Retinal pigment epithelial cell (primary cell): ENCODE measurements at regions not wholly inside any gene's neighbourhood (a gene's known extent, or its start where the extent isn't known, plus 50 kb on each side); places are given as distances from the start of the nearest gene placed in this dataset.
"Not testable (repeated sequence)": the region's sequence is repeated elsewhere in the genome, so short reads cannot be mapped to it uniquely, and the experiment has no call there.

Experiments
- DNase-seq: peaks from one replicate; pipeline ENCODE4 v3.0.0-alpha.2; 2010; ENCODE audit warnings: low read depth
- H3K4me3 ChIP-seq: 2 replicates; pipeline ENCODE4 v1.5.1; 2011; ENCODE audit warnings: mild to moderate bottlenecking, low read length, control low read depth, moderate library complexity
- CTCF ChIP-seq: conservative IDR thresholded peaks from 2 replicates; pipeline ENCODE4 v1.5.1; 2011; ENCODE audit warnings: low read depth, low read length, control low read depth, inconsistent platforms

GRCh38 chr9:28121366-28121765 is 548.1 kb upstream of the C9orf72 start:
- no peak for DNase-seq
- no peak for TF ChIP-seq CTCF
- no peak overlapping the region for H3K4me3 ChIP-seq

- H3K4me3 ChIP-seq, result no peak overlapping the region
- no peak for DNase-seq
- no peak for TF ChIP-seq CTCF
These were observed 551.6 kb upstream of the C9orf72 start for GRCh38 chr9:28124917-28125316.

- no peak for TF ChIP-seq CTCF
- no peak for DNase-seq
- H3K4me3 ChIP-seq, result no peak overlapping the region
These were observed 553.8 kb upstream of the C9orf72 start for GRCh38 chr9:28127101-28127500.

GRCh38 chr9:28134446-28134976 is 561.2 kb upstream of the C9orf72 start:
- no peak for DNase-seq
- H3K4me3 ChIP-seq, result no peak overlapping the region
- TF ChIP-seq CTCF, result no peak

- no peak for TF ChIP-seq CTCF
- DNase-seq, result no peak
- no peak overlapping the region for H3K4me3 ChIP-seq
These were observed 562.3 kb upstream of the C9orf72 start for GRCh38 chr9:28135549-28135948.

- TF ChIP-seq CTCF, result no peak
- no peak for DNase-seq
- H3K4me3 ChIP-seq, result no peak overlapping the region
These were observed 562.8 kb upstream of the C9orf72 start for GRCh38 chr9:28136113-28136512.

- not testable (repeated sequence) for DNase-seq
These were observed 574.1 kb upstream of the C9orf72 start for GRCh38 chr9:28147430-28147829.

GRCh38 chr9:28147923-28148597 is 574.8 kb upstream of the C9orf72 start:
- H3K4me3 ChIP-seq, DNase-seq: not testable (repeated sequence)

More at GRCh38 chr9:28147430-28147829, 574.1 kb upstream of the C9orf72 start:
- H3K4me3 ChIP-seq, result not testable (repeated sequence)

GRCh38 chr9:28149361-28150050 is 576.2 kb upstream of the C9orf72 start:
- not testable (repeated sequence) for DNase-seq, H3K4me3 ChIP-seq
